ENCODE measurements at regions not wholly inside any gene's neighbourhood (a gene's known extent, or its start where the extent isn't known, plus 50 kb on each side); places are given as distances from the start of the nearest gene placed in this dataset.

GRCh38 chr20:57111028-57111373 is 155.4 kb downstream of the BMP7 start:
- in situ Hi-C loops (cut with MboI; ENCODE audit: low sequenced_read_pairs): no loop called here

DNA sequence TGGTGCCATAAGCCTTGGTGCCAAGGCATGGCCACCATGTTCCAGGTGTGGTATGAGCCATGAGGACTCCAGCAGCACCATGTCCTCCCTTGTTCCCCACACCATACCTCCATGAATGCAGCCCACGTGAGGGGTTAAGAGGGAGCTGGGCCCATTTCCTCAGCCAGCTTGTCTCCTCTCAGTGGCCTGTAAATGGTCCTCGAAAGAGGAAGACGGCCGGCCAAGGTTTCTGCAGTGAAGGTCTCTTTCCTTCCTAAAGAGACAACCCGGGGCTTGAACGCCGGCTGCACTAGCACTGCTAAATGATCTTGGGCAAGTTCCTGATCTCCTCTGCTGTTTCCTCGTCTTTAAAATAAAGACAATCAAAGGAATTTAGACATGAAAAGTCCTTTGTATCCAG is 154.0 kb downstream of the BMP7 start:
- in situ Hi-C loops (cut with MboI; ENCODE audit: low sequenced_read_pairs): no loop called here

- in situ Hi-C loops (cut with MboI; ENCODE audit: low sequenced_read_pairs): no loop called here
Observed at GRCh38 chr20:57114290-57115005, 152.0 kb downstream of the BMP7 start.

- in situ Hi-C loops (cut with MboI; ENCODE audit: low sequenced_read_pairs): no loop called here
Observed at GRCh38 chr20:57117296-57117695, 149.1 kb downstream of the BMP7 start.

DNA sequence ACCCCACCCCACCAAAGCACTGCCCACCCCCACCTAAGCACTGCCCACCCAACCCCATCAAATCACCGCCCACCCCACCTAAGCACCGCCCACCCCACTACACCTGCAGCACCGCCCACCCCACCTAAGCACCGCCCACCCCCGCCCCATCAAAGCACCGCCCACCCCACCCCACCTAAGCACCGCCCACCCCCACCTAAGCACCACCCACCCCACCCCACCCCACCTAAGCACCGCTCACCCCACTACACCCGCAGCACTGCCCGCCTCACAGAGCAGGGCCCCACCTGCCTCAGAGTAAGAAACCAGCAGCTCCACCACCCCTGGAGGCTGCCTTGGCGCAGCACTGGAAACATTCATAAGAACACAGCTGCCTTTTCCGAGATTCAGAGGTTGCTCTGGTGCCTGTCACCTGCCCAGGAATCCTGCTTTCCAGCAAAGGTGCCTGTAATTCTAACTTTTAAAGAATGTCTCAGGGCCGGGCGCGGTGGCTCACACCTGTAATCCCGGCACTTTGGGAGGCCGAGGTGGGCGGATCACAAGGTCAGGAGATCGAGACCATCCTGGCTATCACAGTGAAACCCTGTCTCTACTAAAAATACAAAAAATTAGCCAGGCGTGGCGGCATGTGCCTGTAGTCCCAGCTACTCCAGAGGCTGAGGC is 148.2 kb downstream of the BMP7 start:
- in situ Hi-C loops (cut with MboI; ENCODE audit: low sequenced_read_pairs): no loop called here
